ENCODE measurements at regions not wholly inside any gene's neighbourhood (a gene's known extent, or its start where the extent isn't known, plus 50 kb on each side); places are given as distances from the start of the nearest gene placed in this dataset.
"Not testable (repeated sequence)": the region's sequence is repeated elsewhere in the genome, so short reads cannot be mapped to it uniquely, and the experiment has no call there.

- no peak for DNase-seq
These were observed 194.0 kb downstream of the NDUFA10 start for GRCh38 chr2:239831001-239831731.

- no peak for DNase-seq
These were observed 194.8 kb downstream of the NDUFA10 start for GRCh38 chr2:239830121-239831000.

GRCh38 chr2:239829326-239829725 lies 195.8 kb downstream of the NDUFA10 start:
- DNase-seq, result no peak

GRCh38 chr2:239828973-239829275 lies 196.2 kb downstream of the NDUFA10 start:
- DNase-seq, result not testable (repeated sequence)

- no peak for DNase-seq
These were observed 196.8 kb downstream of the NDUFA10 start for GRCh38 chr2:239828192-239828972.

GRCh38 chr2:239827523-239827890 lies 197.6 kb downstream of the NDUFA10 start:
- DNase-seq, result no peak

- DNase-seq, result no peak
These were observed 198.2 kb downstream of the NDUFA10 start for GRCh38 chr2:239826786-239827522.

- no peak for DNase-seq
These were observed 198.8 kb downstream of the NDUFA10 start for GRCh38 chr2:239826376-239826775.

- DNase-seq, result no peak
These were observed 199.5 kb downstream of the NDUFA10 start for GRCh38 chr2:239825705-239825979.

- no peak for DNase-seq
These were observed 200.1 kb downstream of the NDUFA10 start for GRCh38 chr2:239824866-239825704.

- no peak for DNase-seq
These were observed 201.0 kb downstream of the NDUFA10 start for GRCh38 chr2:239824046-239824694.

GRCh38 chr2:239822146-239822831 lies 202.9 kb downstream of the NDUFA10 start:
- no peak for DNase-seq

- no peak for DNase-seq
These were observed 203.5 kb downstream of the NDUFA10 start for GRCh38 chr2:239821694-239822075.

- no peak for DNase-seq
These were observed 204.1 kb downstream of the NDUFA10 start for GRCh38 chr2:239820836-239821693.

- DNase-seq, result no peak
These were observed 205.1 kb downstream of the NDUFA10 start for GRCh38 chr2:239819974-239820555.

GRCh38 chr2:239819091-239819973 lies 205.8 kb downstream of the NDUFA10 start:
- DNase-seq, result no peak

GRCh38 chr2:239818531-239819011 lies 206.6 kb downstream of the NDUFA10 start:
- no peak for DNase-seq

- DNase-seq, result no peak
These were observed 207.1 kb downstream of the NDUFA10 start for GRCh38 chr2:239818086-239818485.
